Uterus (tissue), 2 donors: ENCODE measurements at regions not wholly inside any gene's neighbourhood (a gene's known extent, or its start where the extent isn't known, plus 50 kb on each side); places are given as distances from the start of the nearest gene placed in this dataset.

ENCODE experiments used
- POLR2A ChIP-seq, 2 donors: fragments of 450-650 bp; IDR thresholded peaks; one replicate each; pipeline ENCODE4 v1.6.1; 2016; ENCODE audit warnings: antibody characterized with exemption in 2 of 2, mild to moderate bottlenecking in 1 of 2, moderate library complexity in 1 of 2
- TF ChIP-seq, protein P1 (sequence below), 4 experiments: fragments of 200-600 bp in 2 of 4; fragments of 450-650 bp in 2 of 4; sonication (generic) in 2 of 4; IDR thresholded peaks; one replicate each; pipeline ENCODE4 v1.5.1; 2016 to 2019; ENCODE audit warnings: antibody characterized with exemption in 4 of 4, mild to moderate bottlenecking in 2 of 4, moderate library complexity in 1 of 4

DNA sequence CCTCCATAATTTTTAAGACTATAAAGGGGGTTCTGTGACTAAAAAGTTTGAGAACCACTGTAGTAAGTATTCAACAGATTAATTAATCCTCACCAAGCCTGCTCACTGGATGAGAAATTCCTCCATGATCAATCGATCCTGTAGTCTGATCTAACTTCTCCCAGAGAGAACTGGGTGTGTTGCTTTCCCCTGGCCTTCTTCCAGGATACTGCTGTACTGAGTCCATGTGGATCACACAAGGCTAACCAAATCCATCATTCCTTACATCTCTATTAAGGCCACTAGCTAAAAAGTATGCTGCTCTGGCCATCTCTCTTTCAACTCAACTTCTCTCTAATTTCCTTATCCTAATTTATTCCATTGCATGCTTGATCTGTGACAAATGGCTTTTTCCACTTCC lies 280.2 kb upstream of the PCSK5 start:
- no peak for TF ChIP-seq POLR2A (IDR thresholded peaks at IDR 0.05)
- TF ChIP-seq, protein P1, sequence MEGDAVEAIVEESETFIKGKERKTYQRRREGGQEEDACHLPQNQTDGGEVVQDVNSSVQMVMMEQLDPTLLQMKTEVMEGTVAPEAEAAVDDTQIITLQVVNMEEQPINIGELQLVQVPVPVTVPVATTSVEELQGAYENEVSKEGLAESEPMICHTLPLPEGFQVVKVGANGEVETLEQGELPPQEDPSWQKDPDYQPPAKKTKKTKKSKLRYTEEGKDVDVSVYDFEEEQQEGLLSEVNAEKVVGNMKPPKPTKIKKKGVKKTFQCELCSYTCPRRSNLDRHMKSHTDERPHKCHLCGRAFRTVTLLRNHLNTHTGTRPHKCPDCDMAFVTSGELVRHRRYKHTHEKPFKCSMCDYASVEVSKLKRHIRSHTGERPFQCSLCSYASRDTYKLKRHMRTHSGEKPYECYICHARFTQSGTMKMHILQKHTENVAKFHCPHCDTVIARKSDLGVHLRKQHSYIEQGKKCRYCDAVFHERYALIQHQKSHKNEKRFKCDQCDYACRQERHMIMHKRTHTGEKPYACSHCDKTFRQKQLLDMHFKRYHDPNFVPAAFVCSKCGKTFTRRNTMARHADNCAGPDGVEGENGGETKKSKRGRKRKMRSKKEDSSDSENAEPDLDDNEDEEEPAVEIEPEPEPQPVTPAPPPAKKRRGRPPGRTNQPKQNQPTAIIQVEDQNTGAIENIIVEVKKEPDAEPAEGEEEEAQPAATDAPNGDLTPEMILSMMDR (IDR thresholded peaks at IDR 0.05): no peak
